Upper lobe of left lung (tissue), 4 donors: ENCODE measurements at regions not wholly inside any gene's neighbourhood (a gene's known extent, or its start where the extent isn't known, plus 50 kb on each side); places are given as distances from the start of the nearest gene placed in this dataset.

Experiments
- EP300 ChIP-seq, 4 donors: sonication (generic); formaldehyde crosslinking; IDR thresholded peaks; one replicate each; pipeline ENCODE4 v1.5.1; 2017; ENCODE audit warnings: antibody characterized with exemption in 4 of 4, control low read depth in 2 of 4
- POLR2A ChIP-seq, 4 donors: fragments of 450-650 bp; IDR thresholded peaks; one replicate each; pipeline ENCODE4 v1.5.1; 2016 to 2017; ENCODE audit warnings: antibody characterized with exemption in 4 of 4, mild to moderate bottlenecking in 2 of 4
- POLR2AphosphoS5 ChIP-seq, 2 donors: sonication (generic); formaldehyde crosslinking; IDR thresholded peaks; one replicate each; pipeline ENCODE4 v1.5.1; 2017; ENCODE audit warnings: antibody characterized with exemption in 2 of 2
- TF ChIP-seq, protein P1 (sequence below), 6 experiments: fragments of 450-650 bp in 4 of 6; fragments of 200-600 bp in 2 of 6; sonication (generic) in 2 of 6; IDR thresholded peaks; one replicate each; pipeline ENCODE4 v1.5.1; 2016 to 2019; ENCODE audit warnings: antibody characterized with exemption in 6 of 6

DNA sequence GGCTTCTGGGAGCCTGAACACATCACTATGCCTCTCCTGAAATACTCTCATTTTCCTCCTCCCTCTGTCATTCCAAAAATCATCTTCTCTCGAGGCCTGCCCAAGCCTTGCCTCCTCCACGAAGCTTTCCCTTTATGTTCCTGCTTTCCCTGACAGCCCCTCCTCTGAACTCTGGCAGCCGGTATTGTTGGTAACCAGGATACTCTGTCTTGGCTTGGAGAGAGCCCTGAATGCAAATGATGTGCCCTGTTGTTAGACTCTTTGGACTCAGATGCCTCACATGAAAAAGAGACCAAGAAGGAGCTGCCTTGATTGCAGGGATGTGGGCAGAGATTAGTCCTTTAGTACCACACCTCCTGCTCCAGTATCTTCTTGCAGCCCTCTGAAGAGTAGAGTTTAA is 138.5 kb upstream of the DLX2 start:
- TF ChIP-seq, protein P1, sequence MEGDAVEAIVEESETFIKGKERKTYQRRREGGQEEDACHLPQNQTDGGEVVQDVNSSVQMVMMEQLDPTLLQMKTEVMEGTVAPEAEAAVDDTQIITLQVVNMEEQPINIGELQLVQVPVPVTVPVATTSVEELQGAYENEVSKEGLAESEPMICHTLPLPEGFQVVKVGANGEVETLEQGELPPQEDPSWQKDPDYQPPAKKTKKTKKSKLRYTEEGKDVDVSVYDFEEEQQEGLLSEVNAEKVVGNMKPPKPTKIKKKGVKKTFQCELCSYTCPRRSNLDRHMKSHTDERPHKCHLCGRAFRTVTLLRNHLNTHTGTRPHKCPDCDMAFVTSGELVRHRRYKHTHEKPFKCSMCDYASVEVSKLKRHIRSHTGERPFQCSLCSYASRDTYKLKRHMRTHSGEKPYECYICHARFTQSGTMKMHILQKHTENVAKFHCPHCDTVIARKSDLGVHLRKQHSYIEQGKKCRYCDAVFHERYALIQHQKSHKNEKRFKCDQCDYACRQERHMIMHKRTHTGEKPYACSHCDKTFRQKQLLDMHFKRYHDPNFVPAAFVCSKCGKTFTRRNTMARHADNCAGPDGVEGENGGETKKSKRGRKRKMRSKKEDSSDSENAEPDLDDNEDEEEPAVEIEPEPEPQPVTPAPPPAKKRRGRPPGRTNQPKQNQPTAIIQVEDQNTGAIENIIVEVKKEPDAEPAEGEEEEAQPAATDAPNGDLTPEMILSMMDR (IDR thresholded peaks at IDR 0.05), result no peak
- no peak for TF ChIP-seq POLR2A (IDR thresholded peaks at IDR 0.05)
- no peak for TF ChIP-seq POLR2AphosphoS5 (IDR thresholded peaks at IDR 0.05)
- no peak for TF ChIP-seq EP300 (IDR thresholded peaks at IDR 0.05)
